Stomach (tissue), 8 donors: ENCODE measurements at regions not wholly inside any gene's neighbourhood (a gene's known extent, or its start where the extent isn't known, plus 50 kb on each side); places are given as distances from the start of the nearest gene placed in this dataset.

Source experiments
- DNase-seq, 2 donors: peaks; one replicate each; pipeline versions ENCODE4 v3.0.0 to v3.0.0-alpha.2; 2013 to 2019
- H3K27ac ChIP-seq, 5 donors: fragments of 200-600 bp in 4 of 5; sonication (generic) in 4 of 5; one replicate each; pipeline ENCODE4 v1.5.1; 2013 to 2019; ENCODE audit warnings: mild to moderate bottlenecking in 1 of 5, moderate library complexity in 1 of 5
- H3K27me3 ChIP-seq, 3 donors: fragments of 200-600 bp; sonication (generic); one replicate each; pipeline ENCODE4 v1.5.1; 2017 to 2019; ENCODE audit warnings: mixed run types in 1 of 3
- H3K36me3 ChIP-seq, 4 donors: fragments of 200-600 bp; sonication (generic); 1 replicate in 3 of 4; 2 replicates in 1 of 4; pipeline ENCODE4 v1.5.1; 2016 to 2019
- H3K4me1 ChIP-seq, 4 donors: fragments of 200-600 bp; sonication (generic); one replicate each; pipeline ENCODE4 v1.5.1; 2016 to 2019
- H3K4me3 ChIP-seq, 4 donors: fragments of 200-600 bp; sonication (generic) in 3 of 4; one replicate each; pipeline ENCODE4 v1.5.1; 2016 to 2019; ENCODE audit warnings: mild to moderate bottlenecking in 1 of 4
- H3K9me3 ChIP-seq, 4 donors: fragments of 200-600 bp; sonication (generic); one replicate each; pipeline ENCODE4 v1.5.1; 2016 to 2019
- CTCF ChIP-seq, 7 experiments: fragments of 450-650 bp in 4 of 7; fragments of 200-600 bp in 3 of 7; sonication (generic) in 3 of 7; IDR thresholded peaks; one replicate each; pipeline ENCODE4 v1.5.1; 2016 to 2019; ENCODE audit warnings: antibody characterized with exemption in 7 of 7, control low read depth in 2 of 7, mild to moderate bottlenecking in 1 of 7
- EP300 ChIP-seq: sonication (generic); formaldehyde crosslinking; IDR thresholded peaks from one replicate; pipeline ENCODE4 v1.6.1; 2017; ENCODE audit warnings: antibody characterized with exemption
- POLR2A ChIP-seq, 4 donors: fragments of 450-650 bp; IDR thresholded peaks; one replicate each; pipeline ENCODE4 v1.6.1; 2016; ENCODE audit warnings: antibody characterized with exemption in 4 of 4, control low read depth in 2 of 4, mild to moderate bottlenecking in 1 of 4, moderate library complexity in 1 of 4
- POLR2AphosphoS5 ChIP-seq, 3 donors: sonication (generic); formaldehyde crosslinking; IDR thresholded peaks; one replicate each; pipeline ENCODE4 v1.6.1; 2016; ENCODE audit warnings: antibody characterized with exemption in 3 of 3
- WGBS, 5 donors: extraction: QIAGEN DNeasy Blood & Tissue Kit in 3 of 5; methylation state at CpG; one replicate each; pipeline versions ENCODE4 v1.1.5 to v1.1.7; 2013 to 2018; 5-methylcytosine and 5-hydroxymethylcytosine counted together
- intact Hi-C: fragments of 100-400 bp; cut with DNase I; formaldehyde crosslinking; loops from one replicate; pipeline ENCODE4 v1.15.1; 2023; ENCODE audit warnings: low total_unique reads
- donor health status: healthy with polysubstance abuse.
- donor health status: Bipolar disorder and iron deficiency.
- donor health status: healthy.

DNA sequence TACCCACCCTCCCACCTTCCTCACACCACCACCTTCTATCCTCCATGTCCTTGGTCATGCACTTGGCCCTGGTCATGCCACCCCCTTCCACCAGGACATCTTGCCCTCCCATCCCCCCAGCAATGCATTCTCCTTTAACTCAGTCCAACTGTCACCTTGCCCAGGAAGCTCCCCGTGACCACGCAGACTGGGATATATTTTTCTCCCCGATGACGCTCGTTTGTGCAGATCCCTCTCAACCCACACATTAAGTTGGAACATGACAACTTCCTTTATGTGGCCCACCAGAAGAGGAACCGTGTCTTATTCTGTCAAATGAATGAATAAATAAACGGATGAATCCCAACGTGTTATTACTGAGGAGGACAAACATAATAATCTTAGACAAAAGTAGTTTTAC lies 82.8 kb upstream of the TAS2R1 start:
- Histone ChIP-seq H3K4me3 (no peak overlapping the region), H3K9me3 (no peaks in the 10 kb centered on the region), H3K27ac (no peak overlapping the region), H3K27me3 (no peaks in the 10 kb centered on the region), H3K36me3 (no peaks in the 10 kb centered on the region), H3K4me1 (no peaks in the 10 kb centered on the region)
- TF ChIP-seq POLR2A (IDR thresholded peaks at IDR 0.05) (no peak), CTCF (IDR thresholded peaks at IDR 0.05) (no peak), EP300 (no peak), POLR2AphosphoS5 (IDR thresholded peaks at IDR 0.05) (no peak)
- DNase-seq: no peak
- 45 to 65% (median 63%) methylated on average over 8 of the region's 8 CpGs for WGBS, 5 donors
- intact Hi-C loops: no loop called here

DNA sequence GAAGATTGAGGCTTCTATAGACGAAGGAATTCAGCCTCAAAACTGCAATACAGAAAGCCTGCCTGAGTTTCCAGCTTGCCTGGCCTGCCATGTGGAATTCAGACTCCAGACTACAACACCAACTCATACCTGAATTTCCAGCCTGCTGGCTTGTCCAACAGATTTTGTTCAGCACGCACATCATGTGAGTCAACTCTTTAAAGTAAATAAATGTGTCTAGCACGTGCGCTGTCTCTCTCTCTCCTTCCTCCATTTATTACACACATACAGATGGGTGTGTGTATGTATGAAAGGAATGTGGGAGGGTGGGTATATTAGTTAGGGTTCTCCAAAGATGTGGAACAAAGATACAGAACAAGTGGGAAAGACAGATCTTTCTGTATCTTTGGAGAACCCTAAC lies 82.4 kb upstream of the TAS2R1 start:
- Histone ChIP-seq H3K4me1 (no peaks in the 10 kb centered on the region), H3K27me3 (no peaks in the 10 kb centered on the region), H3K4me3 (no peak overlapping the region), H3K36me3 (no peaks in the 10 kb centered on the region), H3K9me3 (no peaks in the 10 kb centered on the region), H3K27ac (no peak overlapping the region)
- DNase-seq: no peak
- TF ChIP-seq POLR2AphosphoS5 (IDR thresholded peaks at IDR 0.05) (no peak), POLR2A (IDR thresholded peaks at IDR 0.05) (no peak), CTCF (IDR thresholded peaks at IDR 0.05) (no peak), EP300 (no peak)
- intact Hi-C loops: no loop called here
- 34 to 51% (median 40%) methylated on average over 4 of the region's 4 CpGs for WGBS, 5 donors

DNA sequence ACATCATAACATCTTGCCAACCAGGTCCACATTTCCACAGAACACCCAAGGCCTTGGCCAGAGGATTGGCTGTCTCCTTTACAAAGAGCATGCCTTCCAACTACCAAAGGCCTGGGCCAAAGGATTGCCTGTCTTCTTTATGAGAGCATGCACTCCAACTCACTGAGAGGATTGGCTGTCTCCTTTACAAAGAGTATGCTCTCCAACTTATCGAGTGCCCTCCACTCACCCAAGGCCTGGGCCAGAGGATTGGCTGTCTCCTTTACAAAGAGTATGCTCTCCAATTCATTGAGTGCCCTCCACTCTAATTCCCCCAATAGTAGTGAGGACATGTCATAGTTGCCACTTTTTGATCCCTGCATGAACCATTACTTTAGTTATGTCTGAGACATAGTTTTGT lies 79.9 kb upstream of the TAS2R1 start:
- no peaks in the 10 kb centered on the region for H3K4me1 ChIP-seq
- H3K27me3 ChIP-seq: no peaks in the 10 kb centered on the region
- TF ChIP-seq POLR2A (IDR thresholded peaks at IDR 0.05): no peak
- TF ChIP-seq EP300: no peak
- no peaks in the 10 kb centered on the region for H3K36me3 ChIP-seq
- 67 to 96% (median 84%) methylated on average over 1 of the region's 1 CpG for WGBS, 5 donors
- no peak overlapping the region for H3K27ac ChIP-seq
- no peak for DNase-seq
- no peak overlapping the region for H3K4me3 ChIP-seq
- no peaks in the 10 kb centered on the region for H3K9me3 ChIP-seq
- intact Hi-C loops: no loop called here

GRCh38 chr5:9707732-9708462 lies 77.7 kb upstream of the TAS2R1 start:
- Histone ChIP-seq H3K36me3 (no peaks in the 10 kb centered on the region), H3K27ac (no peak overlapping the region), H3K4me3 (no peak overlapping the region), H3K9me3 (no peaks in the 10 kb centered on the region), H3K4me1 (no peaks in the 10 kb centered on the region), H3K27me3 (no peaks in the 10 kb centered on the region)
- DNase-seq: no peak
- intact Hi-C loops: no loop called here
- no peak for TF ChIP-seq CTCF (IDR thresholded peaks at IDR 0.05)
- no peak for TF ChIP-seq POLR2A (IDR thresholded peaks at IDR 0.05)
- TF ChIP-seq POLR2AphosphoS5 (IDR thresholded peaks at IDR 0.05): no peak
- no peak for TF ChIP-seq EP300
- WGBS, 5 donors: 70 to 78% (median 76%) methylated on average over 12 of the region's 12 CpGs

- 54 to 78% (median 70%) methylated on average over 3 of the region's 3 CpGs for WGBS, 5 donors
Measured at GRCh38 chr5:9699681-9700080, 69.5 kb upstream of the TAS2R1 start.

More at GRCh38 chr5:9699681-9700080, 69.5 kb upstream of the TAS2R1 start:
- Histone ChIP-seq H3K27me3 (no peaks in the 10 kb centered on the region), H3K4me3 (no peak overlapping the region), H3K36me3 (no peaks in the 10 kb centered on the region), H3K4me1 (no peaks in the 10 kb centered on the region), H3K27ac (no peak overlapping the region), H3K9me3 (no peaks in the 10 kb centered on the region)
- DNase-seq: no peak
- intact Hi-C loops: no loop called here
- TF ChIP-seq POLR2AphosphoS5 (IDR thresholded peaks at IDR 0.05): no peak
